Bronchial epithelial cell (primary cell): ENCODE measurements at regions not wholly inside any gene's neighbourhood (a gene's known extent, or its start where the extent isn't known, plus 50 kb on each side); places are given as distances from the start of the nearest gene placed in this dataset.

Experiments
- DNase-seq: peaks from one replicate; pipeline ENCODE4 v3.0.0-alpha.2; 2010; ENCODE audit warnings: low read depth
- FAIRE-seq: peaks from 2 replicates; lab custom pipeline; 2011; peaks lifted over from hg19 to GRCh38; lab: Jason Lieb, UNC
- H3K27me3 ChIP-seq: 2 replicates; pipeline ENCODE4 v1.5.1; 2011; ENCODE audit warnings: low read length; ENCODE audit not compliant: control insufficient read depth, insufficient read depth
- H3K36me3 ChIP-seq: 2 replicates; pipeline ENCODE4 v1.5.1; 2011; ENCODE audit warnings: low read length; ENCODE audit not compliant: control insufficient read depth, insufficient read depth
- H3K4me3 ChIP-seq: 2 replicates; pipeline ENCODE4 v1.5.1; 2011; ENCODE audit warnings: mild to moderate bottlenecking, low read depth, low read length, control low read depth
- CTCF ChIP-seq: IDR thresholded peaks from 2 replicates; pipeline ENCODE4 v1.5.1; 2011; ENCODE audit warnings: mild to moderate bottlenecking, moderate library complexity, low read length, control low read depth, inconsistent platforms; ENCODE audit not compliant: insufficient read depth, severe bottlenecking

- Histone ChIP-seq H3K27me3 (no peaks in the 10 kb centered on the region), H3K36me3 (no peaks in the 10 kb centered on the region), H3K4me3 (no peak overlapping the region)
- DNase-seq = no peak
- no peak for FAIRE-seq
- TF ChIP-seq CTCF = no peak
Measured at GRCh38 chr18:22493255-22493654, 75.5 kb upstream of the CTAGE1 start.

GRCh38 chr18:22493940-22494339 is 76.2 kb upstream of the CTAGE1 start:
- DNase-seq = no peak
- no peaks in the 10 kb centered on the region for H3K36me3 ChIP-seq
- no peak for TF ChIP-seq CTCF
- H3K4me3 ChIP-seq = no peak overlapping the region
- FAIRE-seq = no peak
- no peaks in the 10 kb centered on the region for H3K27me3 ChIP-seq

GRCh38 chr18:22494771-22495170 is 77.1 kb upstream of the CTAGE1 start:
- DNase-seq (peak; percentile 40), FAIRE-seq (no peak)
- H3K4me3 ChIP-seq = no peak overlapping the region
- no peaks in the 10 kb centered on the region for H3K36me3 ChIP-seq
- no peaks in the 10 kb centered on the region for H3K27me3 ChIP-seq
- no peak for TF ChIP-seq CTCF

GRCh38 chr18:22499421-22499820 is 81.7 kb upstream of the CTAGE1 start:
- no peaks in the 10 kb centered on the region for H3K36me3 ChIP-seq
- no peak for FAIRE-seq
- peak; percentile 54 for DNase-seq
- H3K27me3 ChIP-seq = no peaks in the 10 kb centered on the region
- no peak overlapping the region for H3K4me3 ChIP-seq
- TF ChIP-seq CTCF = no peak

GRCh38 chr18:22503803-22504202 is 86.1 kb upstream of the CTAGE1 start:
- H3K27me3 ChIP-seq = no peaks in the 10 kb centered on the region
- FAIRE-seq = no peak
- no peak overlapping the region for H3K4me3 ChIP-seq
- TF ChIP-seq CTCF = no peak
- no peaks in the 10 kb centered on the region for H3K36me3 ChIP-seq
- DNase-seq = no peak

GRCh38 chr18:22504251-22505030 is 86.7 kb upstream of the CTAGE1 start:
- FAIRE-seq (no peak), DNase-seq (peak; percentile 83)
- H3K4me3 ChIP-seq = no peak overlapping the region
- no peak for TF ChIP-seq CTCF
- no peaks in the 10 kb centered on the region for H3K36me3 ChIP-seq
- H3K27me3 ChIP-seq = no peaks in the 10 kb centered on the region
